Suppressor macrophage (primary cell): ENCODE measurements at regions not wholly inside any gene's neighbourhood (a gene's known extent, or its start where the extent isn't known, plus 50 kb on each side); places are given as distances from the start of the nearest gene placed in this dataset.

Experiments
- DNase-seq, 4 experiments: peaks; one replicate each; pipeline ENCODE4 v3.0.0-alpha.2; 2020 to 2022

DNA sequence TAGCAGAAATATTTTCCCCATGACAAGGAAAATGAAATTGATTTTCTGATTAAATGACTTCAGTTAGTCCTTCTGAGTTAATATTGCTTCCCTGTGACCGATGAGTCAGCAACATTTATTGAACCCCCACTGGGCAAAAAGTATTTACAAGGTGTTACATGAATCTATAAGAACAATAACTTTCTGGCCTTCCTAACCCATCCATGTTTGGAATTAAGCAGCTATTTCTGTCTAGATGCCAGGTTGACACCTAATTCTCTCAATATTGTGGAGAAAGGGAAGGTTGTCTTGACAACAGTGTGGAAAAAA lies 112.9 kb upstream of the JAZF1 start:
- DNase-seq, result no peak

DNA sequence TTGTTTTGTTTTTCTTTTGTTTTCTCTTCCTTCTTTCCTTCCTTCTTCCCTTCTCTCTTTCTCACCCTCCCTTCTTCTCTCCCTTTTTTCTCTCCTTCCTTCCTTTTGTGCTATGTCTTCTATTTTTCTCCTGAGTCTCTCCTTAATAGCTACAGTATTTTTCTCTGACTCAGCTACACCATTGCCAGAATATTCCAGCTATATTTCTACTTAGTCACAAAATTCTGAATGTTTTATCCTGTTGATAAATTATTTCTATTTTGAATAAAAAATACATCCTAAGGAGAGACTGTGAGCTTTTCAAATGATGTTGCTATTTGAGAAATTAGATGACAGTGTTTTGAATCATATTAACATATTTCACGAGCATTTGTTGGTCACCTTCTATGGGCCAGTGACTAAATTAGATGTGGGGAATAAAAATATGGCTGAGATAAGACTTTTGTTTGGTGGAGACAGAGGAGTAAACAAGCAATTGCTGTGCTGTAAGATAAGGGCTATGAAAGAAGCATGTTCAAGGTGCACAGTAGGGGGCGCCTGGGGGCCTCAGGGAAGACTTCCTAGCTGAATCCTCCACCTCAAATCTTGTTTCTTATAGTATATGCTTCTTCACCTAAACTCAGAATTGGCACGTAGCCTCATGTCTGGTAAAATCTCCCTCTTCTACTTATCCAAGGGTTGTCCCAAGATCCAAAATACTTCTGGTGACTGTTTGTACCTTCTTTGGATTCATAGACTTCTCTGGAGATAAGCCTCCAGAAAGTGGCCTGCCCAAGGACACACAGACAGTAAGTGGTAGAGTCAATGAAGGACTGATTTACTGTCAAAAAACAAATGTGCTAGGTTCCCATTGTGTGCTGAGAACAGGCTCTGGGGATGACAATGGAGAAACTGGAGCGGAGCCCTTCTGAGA lies 115.5 kb upstream of the CREB5 start:
- DNase-seq, result peak in 3 of 4 experiments; percentile 15 to 56 (median 47)

DNA sequence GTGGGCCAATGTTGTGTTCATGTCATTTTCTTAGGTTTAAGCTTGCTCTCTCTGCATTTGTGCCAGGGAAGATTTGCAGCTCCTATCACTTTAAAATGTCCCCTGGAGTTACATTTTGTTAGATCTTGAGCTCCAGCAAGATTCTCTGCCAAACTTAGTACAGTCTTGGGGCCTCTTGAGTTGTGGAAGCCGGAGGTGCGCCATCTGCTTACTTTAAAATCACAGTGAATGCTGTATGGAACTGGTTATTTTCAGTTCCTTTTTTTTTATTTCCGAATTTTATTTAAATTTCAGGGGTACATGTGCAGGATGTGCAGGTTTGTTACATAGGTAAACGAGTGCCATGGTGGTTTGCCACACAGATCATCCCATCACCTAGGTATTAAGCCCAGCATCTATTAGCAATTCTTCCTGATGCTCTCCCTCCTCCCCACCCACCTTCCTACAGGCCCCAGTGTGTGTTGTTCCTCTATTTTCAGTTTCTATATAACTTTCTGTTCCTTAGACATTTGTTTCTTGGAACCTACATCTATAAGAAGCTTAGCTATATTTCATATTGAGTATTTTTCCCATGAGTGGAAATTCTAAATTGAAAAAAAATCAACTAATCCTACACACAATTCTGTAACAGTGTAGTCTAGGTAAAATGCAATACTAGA lies 114.4 kb upstream of the CREB5 start:
- peak; percentile 6 to 43 (median 23) for DNase-seq

DNA sequence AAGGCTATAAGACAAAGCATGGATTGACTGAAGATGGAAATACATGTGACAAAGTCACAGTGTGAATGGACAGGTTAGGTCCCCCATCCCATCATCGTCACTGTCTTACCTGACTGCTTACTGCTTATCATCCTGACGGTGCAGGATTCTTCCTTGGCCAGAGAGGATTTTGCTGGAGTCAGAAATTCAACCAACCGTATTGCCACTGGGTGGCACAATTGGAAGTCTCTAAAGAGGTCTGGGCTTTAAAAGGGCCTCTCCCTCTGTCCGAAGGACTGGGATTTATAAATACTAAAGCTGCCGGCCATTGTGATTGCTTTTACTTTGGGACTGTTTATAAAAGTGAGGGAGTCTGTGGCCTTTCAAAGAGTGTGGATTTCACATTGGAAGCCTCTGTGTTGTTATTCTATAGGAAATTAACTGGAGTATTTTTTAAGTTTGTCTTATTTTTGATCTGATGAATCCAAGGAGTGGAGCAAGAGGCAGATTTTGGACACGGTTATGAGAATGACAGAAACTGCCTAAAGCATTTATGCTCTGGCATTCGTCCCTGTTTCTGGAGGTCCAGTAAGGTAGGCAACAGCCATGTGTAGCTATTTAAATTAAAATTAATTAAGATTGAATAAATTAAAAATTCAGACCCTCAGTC lies 113.3 kb upstream of the CREB5 start:
- DNase-seq, result peak in 2 of 4 experiments; percentile 12 to 16

DNA sequence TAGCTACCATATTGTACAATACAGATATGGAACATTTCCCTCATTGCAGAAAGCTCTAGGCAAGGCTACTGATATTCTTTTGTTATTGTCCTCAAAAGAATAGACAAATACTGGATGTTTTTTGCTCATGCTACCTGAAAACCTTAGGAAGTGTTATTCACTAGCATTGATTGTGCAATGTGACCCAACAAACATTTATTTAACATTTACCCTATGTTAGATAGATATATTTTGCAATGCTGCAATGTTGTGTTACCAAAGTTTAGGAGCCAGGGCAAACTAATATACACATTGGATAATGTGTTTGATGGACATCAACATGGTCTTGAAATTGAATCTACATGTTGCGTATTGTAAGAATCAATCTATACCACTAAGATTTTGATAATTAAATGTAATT lies 112.8 kb upstream of the CREB5 start:
- no peak for DNase-seq

DNA sequence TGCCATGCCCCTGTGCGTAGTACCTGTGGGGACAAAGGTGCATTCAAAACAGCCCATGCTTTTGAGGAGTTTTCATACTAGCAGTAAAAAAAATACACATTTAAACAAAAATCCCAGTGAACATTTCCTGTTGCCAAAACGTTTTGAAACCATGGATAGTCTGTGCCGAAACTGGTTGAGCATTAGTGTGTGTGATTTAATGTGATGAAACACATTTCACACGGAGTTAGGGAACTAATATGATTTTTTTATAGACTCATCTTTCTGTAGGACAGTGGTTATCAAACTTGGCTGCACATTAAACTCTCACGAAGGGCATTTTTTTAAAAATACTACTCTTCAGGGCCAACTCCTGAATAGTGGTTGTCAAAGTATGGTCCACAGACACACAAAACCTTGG lies 111.8 kb upstream of the CREB5 start:
- no peak for DNase-seq

DNA sequence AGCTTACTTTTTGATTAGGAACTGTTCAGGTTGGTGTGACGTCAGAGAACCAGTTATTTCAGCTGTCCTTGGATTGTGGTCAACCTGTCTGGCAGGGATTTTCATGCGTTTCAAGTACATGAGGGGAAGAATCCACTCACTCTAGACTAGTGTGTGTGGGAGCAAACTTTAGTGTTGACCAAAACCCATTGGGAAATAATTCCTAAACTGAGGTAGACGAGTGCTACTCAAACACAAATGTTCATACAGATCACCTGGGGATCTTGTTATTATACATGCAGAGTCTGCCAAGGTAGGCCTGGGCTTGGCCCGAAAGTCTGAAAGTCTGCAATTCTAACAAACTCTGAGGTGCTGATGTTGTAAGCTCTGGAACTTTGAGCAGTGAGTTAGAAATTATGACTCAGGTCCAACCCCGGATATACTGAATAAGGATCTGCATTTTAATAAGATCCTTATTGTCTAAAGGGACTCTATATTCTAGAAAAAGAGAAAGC lies 111.1 kb upstream of the CREB5 start:
- no peak for DNase-seq

DNA sequence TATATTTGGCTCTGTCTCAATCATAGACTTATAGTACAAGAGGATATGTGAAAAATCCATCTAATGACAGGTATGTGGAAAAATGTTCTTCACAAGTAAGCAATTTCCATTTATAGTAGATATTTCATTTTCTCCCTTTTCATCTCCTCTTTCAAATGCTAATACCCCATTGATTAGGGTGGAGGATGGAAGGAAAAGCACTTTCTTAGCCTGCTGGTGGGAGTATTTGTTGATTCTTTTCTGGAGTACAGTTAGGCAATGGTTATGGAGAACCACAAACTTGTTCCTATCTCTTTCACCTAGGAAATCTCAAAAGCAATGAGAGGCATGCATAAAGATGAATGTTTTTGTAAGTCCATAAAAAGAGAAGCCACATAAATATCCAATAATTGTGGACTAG lies 108.0 kb upstream of the CREB5 start:
- no peak for DNase-seq

DNA sequence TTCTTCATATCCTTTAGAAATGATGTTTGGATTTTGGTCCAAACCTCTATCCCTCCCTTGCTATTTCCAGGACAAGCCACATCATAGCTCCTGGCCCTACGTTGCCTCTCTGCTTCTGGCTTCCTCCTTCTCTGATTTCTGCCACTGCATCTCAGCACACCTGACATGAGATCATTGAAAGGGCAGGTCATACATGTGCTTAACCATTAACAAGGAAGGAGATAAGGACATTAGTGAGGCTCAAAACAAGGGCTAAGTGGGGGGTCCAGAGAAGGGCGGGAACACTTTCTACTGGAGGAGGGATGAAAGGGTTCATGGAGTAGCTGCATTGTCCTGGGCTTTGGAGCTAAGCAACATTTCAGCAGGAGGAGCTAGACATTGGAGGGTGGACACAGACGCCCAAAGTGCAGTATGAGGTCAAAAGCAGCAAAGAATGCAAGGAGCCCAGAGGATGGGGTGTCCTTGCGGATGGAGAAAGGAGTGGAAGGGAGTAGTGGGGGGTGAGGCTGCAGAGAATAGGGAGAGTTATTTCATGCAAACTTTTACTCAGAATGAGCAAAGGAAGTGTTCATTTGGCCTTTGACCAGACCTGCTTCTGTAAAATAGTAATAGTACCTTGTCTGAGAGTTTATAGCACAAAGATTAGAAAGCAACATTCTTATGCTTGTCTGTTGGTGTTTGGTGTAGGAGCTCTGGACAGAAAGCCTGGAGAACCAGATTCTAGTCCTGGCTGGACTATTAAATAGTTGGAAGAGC lies 102.4 kb upstream of the CREB5 start:
- no peak for DNase-seq

DNA sequence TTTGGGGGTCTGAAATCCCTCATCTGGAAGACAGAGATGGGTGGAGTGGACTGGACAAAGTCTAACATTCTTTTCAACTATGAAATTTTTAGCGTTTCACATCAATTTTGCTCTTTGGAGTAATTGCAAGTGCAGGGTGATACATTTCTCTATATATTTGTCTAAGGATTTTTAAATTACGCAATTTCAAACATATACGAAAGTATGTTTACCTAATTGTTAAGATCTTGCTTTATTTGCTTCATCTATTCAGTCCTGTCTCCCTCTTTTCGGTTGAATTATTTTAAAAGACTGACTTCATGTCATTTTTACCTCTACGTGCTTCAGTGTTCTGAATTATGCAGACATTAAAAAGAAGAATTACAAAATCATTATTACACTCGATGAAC lies 101.9 kb upstream of the CREB5 start:
- no peak for DNase-seq

DNA sequence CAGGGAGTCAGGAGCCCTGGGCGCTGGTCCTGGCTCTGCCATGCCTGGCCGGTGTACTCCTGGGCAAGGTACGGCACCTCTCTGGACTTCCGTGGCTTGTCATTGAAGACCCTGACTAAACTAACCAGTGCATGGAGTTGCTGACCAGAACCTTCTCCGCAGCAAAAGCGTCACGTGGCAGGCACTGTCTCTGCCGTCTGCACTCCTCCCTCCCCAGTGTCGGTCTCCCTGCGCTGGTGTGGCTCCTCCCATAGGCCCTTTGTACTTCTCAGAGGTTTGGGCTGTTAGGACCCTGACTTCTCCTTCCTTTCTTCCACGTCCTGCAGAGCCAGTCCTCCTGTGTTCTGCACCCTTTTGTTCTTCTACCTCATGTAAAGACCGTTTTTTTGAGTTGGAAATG lies 100.6 kb upstream of the CREB5 start:
- DNase-seq, result no peak

DNA sequence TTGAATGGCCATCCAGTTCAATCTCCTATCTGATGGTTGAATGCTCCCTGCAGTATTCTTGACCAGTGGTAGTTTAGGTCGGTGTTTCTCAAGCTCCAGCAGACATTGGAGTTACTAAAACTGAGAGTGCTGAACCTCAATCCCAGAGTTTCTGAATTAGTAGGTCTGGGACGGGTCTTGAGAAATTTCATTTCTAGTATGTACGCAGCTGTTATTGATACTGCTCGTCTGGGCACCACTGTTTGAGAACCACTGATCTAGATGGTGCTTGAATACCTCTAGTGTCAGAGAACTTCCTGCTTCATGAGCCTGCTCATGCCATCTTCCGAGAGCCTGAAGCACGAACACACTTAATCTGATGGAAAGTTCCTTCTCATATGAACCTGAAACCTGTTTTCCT lies 99.4 kb upstream of the CREB5 start:
- no peak for DNase-seq

DNA sequence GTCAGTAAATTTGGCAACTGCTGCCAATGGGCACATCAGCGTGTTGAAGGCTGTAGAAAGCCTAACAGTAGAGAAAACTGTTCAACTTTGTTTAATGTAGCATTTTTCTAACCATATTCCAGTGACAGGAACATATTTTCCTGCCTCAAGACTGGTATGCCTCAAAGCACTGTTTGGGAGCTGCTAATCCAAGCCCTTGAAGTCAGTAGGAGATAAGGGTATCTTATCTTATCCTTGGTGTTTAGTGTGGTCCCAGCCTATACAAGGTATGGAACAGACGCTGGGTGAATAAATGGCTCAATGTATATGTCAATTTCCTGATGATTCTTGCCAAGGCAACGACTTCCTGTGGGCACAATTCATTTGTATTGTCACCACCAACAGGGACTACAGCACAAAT lies 97.5 kb upstream of the CREB5 start:
- no peak for DNase-seq

DNA sequence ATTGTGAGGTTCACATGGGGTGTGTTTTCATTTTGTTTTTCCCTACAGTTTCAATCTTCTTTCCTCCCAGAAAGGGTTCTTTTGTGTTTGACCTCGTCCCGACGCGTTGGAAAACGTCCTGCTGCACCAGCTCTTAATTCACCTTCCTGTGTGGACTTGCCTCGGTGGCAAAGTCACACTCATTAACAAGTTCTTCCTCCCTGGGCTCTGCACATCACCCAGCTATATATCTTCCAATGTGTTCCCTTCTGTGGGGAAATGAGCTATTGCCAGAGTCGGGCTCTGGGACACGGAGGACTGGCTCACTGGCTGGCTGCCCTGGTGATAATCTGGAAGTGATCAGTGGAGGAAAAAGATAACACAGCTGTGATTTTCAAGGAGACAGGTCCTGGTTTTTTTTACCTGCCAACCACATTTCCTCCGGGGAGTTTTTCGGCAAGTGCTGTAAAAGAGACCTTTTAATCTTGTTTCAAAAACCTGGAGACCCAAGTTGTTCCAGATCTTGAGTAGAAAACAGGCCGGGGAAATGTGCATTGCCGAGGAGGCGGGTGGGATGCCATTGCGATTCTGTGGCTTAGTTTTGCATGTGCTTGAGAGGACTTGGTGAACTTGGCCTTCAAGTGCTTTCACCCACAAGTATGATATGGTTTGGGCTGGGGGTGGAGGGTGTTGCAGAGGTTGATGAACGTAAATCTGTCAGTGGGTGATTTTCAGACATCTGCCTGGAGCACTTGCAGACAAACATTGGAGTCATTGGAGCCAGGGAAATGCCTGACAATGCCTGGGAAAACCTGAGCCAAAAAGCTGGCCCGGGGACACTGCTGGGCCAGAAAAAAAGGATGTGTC lies 96.5 kb upstream of the CREB5 start:
- DNase-seq, result no peak

DNA sequence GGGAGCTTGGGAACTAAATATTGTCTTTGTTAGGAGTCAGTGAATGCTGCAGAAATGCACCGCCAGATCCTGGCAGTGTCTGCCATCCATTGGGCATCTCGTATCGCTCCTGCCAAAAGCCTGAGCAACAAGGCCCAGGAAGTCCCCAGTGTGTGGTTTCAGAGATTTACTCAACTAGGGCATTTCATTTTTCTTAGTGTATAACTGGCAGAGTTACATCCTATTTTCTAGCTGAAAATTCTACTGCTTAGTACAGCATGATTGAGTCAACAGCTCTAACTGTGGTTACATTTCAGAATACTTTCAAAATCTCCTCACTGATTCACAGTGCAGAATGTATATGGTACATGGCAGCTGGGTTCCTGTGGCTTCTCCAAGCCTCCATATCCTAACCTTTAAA lies 95.8 kb upstream of the CREB5 start:
- DNase-seq, result no peak

DNA sequence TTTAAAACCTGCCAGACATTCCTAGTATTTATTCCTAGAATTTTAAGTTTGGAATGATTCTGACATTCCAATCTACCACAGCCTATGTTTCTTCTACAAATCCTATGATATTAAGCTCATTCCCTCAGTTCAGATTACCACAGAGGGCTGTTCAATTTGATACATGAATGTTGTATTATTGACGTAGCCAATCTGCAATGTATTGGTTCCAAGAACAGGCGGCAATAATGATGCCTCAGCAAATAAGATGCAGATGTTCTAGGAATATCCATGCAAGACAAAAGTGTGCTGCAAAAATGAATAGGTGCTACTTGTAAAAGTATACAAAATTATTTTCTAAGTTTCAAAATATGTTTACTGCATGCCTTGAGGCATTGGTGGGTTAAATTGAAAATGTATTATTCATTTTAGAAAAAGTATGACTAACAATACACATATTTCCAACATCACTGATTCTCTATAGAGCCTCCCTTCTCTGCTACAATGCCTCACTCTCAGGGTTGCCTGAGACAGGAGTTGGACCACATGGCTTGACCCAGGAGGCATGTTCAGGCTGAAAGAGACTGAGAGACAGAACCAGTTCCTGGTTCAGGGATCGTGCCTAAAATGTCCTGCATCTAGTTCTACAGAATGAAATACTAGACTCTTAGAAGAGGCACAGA lies 94.1 kb upstream of the CREB5 start:
- DNase-seq, result no peak

DNA sequence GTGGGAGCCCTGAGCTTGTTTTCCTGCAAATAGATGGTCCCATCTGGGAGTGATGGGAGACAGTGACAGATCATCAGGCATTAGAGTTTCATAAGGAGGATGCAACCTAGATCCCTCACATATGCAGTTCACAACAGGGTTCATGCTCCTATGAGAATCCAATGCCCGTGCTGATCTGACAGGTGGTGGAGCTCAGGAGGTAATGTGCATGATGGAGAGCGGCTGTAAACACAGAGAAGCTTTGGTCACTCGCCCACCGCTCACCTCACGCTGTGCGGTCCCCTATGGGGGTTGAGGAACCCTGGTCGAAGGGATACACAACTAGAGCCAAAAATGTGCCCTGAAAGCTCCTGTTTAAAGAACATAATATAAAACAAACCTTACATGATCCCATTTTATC lies 88.5 kb upstream of the CREB5 start:
- no peak for DNase-seq

DNA sequence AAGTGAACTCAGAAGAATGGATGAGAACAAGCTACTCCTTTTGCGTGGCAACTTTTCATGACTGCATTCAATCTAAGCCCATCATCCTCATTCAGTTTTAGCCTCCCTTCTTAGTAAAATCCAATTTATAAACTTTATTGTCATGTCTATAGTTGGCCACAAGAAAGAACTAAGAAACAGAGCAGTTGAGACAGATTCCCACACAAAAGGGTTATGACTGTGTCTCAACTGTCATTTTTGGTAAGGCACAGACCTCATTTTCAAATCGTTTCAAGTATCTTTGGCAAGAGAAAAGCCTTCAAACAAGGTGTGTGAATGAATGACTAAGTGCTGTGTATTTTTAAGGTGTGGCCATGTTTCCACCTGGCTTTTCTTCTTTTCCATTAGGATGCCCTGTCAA lies 84.2 kb upstream of the CREB5 start:
- DNase-seq, result no peak

DNA sequence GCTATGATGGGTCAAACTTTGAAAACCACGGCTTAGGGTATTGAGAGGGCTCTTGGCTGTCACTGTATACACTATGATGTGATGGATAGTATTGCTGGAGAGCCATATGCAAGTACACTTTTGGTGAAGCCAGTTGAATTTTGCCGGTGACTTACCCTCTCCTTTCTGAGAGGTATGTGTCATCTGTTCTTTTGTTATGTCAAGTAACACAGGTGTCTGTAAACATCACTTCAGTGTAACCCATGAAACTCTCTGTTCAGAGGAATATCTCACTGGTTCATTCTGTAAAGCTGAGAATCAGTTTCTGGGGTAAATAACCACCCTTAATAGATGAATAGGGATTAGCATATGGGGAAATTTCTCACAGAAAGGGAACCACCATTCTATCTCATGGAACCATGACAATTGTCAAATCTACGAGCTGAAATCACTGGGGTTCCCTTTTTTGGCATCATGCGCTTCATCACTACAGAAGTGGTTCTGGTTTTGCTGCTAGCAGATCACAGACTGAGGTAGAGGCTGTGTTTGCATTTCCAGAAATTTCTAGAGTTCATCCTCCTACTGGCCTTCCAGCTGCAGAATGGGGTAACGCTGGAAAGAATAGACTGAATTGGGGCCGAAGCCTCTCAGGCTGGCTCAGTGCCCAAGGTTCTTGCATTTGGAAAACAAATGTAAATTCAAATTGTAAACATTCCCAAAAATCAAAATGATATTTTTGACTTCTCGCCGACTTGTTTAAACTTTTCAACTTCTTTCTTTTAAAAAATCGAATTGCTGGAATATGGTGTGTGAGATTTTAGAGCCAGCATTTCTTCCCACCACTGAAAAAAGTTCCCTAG lies 83.3 kb upstream of the CREB5 start:
- DNase-seq, result peak; percentile 2 to 41 (median 30)

DNA sequence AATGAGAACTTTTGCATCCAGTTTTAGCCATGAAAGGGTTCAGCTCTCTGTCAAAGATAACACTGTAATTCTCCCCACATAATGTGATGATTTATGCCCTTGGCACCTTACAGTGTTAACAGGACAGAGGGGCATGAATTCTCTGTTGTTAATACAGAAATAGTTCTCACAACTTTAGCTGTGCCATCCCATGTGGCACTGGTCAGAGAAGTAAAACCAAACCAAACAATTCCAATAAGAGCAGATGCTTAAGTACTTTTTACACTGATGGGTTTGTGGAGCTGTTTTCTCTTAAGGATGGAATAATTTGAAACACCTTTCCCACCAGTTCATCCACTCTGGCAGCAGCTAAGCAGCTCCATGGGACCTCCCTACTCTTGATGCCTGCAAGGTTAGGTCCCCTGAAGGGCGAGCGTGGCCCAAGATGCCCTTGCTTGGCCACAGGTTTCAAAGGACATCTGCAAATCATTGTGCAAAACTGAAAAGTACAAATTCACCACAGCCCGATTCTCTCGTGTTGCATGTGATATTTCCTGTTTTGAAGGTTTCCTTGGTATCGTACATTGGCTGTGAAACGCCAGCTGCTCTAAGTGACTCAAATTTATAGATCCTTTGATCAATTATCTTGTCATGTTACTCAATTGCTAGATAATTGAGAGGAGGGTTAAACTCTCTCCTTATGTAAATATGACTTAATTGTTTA lies 82.5 kb upstream of the CREB5 start:
- peak; percentile 6 to 23 (median 16) for DNase-seq
